ENCODE measurements at regions not wholly inside any gene's neighbourhood (a gene's known extent, or its start where the extent isn't known, plus 50 kb on each side); places are given as distances from the start of the nearest gene placed in this dataset.
"Not testable (repeated sequence)": the region's sequence is repeated elsewhere in the genome, so short reads cannot be mapped to it uniquely, and the experiment has no call there.

GRCh38 chr4:9096330-9096729 lies 73.9 kb upstream of the FAM90A26 start:
- TF ChIP-seq MEF2D (tag; conservative IDR thresholded peaks at IDR 0.05; ENCODE audit: low read depth); CTCF (IDR thresholded peaks at IDR 0.05 in 2 of 3, conservative IDR thresholded peaks at IDR 0.05 in 1 of 3; ENCODE audit: insufficient read depth in 2 of 3, low read depth in 1 of 3, low read length in 3 of 3); POLR2A (conservative IDR thresholded peaks at IDR 0.05); PRPF4 (IDR thresholded peaks at IDR 0.05; ENCODE audit: insufficient read depth, low read depth, low read length, poor library complexity, severe bottlenecking); RBFOX2 (IDR thresholded peaks at IDR 0.05; ENCODE audit: low read depth, low read length); ZNF695 (CRISPR knock-in tag; IDR thresholded peaks at IDR 0.05); MXI1 (IDR thresholded peaks at IDR 0.05; ENCODE audit: low read depth, low read length); ETV6 (IDR thresholded peaks at IDR 0.05; ENCODE audit: borderline replicate concordance in 1 of 2, low read depth in 2 of 2, low read length in 1 of 2); ETV6 (CRISPR knock-in tag; IDR thresholded peaks at IDR 0.05; ENCODE audit: borderline replicate concordance); L3MBTL2 (IDR thresholded peaks at IDR 0.05); ZNF23 (CRISPR knock-in tag; IDR thresholded peaks at IDR 0.05); MAX (CRISPR knock-in tag; IDR thresholded peaks at IDR 0.05); RNF2 (IDR thresholded peaks at IDR 0.05); ZNF24 (IDR thresholded peaks at IDR 0.05); NONO (IDR thresholded peaks at IDR 0.05; ENCODE audit: low read depth in 2 of 2, low read length in 1 of 2): not testable (repeated sequence)

Measured in K562 (cell line).